ENCODE measurements at regions not wholly inside any gene's neighbourhood (a gene's known extent, or its start where the extent isn't known, plus 50 kb on each side); places are given as distances from the start of the nearest gene placed in this dataset.

DNA sequence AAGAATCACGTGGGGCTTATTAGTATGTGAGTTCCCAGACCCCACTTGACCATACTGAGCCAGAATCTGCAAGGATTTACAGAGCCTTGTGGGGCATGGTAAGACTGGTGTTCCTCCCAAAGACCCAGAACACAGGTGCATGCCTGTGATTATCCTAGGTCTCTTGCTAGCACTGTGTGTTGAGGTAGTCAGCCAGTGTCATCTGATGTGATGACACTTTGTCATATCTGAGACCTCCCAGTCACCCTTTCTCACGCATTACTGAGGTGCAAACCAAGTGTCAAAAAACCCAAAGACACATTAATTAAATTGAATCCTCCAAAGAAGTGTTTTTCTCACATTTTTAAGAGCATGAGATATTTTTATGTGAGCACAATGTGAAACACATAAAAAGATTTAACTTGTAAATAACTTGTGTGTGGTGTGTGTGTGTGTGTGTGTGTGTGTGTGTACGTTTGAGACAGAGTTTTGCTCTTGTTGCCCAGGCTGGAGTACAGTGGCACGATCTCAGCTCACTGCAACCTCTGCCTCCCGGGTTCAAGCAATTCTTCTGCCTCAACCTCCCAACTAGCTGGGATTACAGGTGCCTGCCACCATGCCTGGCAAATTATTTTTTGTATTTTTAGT, 162.0 kb upstream of the PRPS1L1 start:
- TF ChIP-seq, protein P1, sequence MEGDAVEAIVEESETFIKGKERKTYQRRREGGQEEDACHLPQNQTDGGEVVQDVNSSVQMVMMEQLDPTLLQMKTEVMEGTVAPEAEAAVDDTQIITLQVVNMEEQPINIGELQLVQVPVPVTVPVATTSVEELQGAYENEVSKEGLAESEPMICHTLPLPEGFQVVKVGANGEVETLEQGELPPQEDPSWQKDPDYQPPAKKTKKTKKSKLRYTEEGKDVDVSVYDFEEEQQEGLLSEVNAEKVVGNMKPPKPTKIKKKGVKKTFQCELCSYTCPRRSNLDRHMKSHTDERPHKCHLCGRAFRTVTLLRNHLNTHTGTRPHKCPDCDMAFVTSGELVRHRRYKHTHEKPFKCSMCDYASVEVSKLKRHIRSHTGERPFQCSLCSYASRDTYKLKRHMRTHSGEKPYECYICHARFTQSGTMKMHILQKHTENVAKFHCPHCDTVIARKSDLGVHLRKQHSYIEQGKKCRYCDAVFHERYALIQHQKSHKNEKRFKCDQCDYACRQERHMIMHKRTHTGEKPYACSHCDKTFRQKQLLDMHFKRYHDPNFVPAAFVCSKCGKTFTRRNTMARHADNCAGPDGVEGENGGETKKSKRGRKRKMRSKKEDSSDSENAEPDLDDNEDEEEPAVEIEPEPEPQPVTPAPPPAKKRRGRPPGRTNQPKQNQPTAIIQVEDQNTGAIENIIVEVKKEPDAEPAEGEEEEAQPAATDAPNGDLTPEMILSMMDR (conservative IDR thresholded peaks at IDR 0.05), result no peak
- H3K27ac ChIP-seq, result no peak overlapping the region

DNA sequence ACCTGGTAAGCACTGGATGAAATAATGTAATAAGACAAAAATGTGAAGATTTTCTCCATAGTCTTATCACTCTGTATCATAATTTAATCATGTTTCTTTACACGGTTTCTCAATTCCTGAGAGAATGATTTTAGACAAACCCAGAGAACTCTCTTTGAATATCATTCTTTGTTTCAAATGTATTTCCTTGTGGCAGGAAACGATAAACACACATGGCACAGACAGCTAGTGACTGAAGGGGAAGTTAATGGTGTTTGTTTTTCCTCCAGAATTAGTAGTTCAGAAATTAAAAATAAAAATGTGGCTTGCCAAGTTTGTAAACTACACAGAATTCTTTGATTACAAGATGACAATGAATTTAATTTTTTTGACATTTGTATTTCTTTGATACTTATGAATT, 163.7 kb upstream of the PRPS1L1 start:
- TF ChIP-seq, protein P1 (conservative IDR thresholded peaks at IDR 0.05), result no peak
- H3K27ac ChIP-seq, result no peak overlapping the region

DNA sequence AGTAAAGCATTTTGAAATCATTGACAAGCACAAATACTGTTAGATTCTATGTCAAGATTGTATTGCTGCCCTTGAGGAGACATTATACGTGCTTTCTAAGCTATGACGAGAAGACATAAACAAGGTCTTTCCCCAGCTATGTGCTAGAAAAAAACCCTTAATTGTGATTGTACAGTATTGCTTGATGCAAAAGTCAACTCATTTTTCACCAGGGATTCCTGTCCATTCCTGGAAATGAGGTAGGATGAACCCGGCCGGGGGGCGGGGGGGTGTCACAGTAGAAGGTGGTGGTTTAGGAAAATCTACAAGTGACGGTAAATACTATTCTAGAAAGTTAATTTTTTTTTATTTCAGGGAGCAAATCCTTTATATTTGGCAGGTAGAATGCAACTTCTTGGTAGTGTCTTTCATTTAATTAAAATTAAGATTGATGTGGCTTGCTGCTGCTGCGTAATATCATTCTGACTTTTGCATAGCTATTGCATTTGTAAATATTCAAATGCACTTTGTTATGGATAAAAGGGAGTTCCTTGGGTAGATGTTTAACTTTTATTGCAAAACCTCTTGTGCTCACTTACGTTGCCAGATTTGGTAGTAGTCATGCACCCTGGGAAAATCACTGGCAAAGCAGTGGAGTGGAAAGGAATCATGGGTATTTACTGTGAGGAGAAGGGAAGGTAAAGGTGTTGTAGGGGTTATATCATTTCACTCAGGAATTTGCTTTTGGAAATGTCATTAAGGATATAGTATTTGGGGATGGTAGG, 164.4 kb upstream of the PRPS1L1 start:
- H3K27ac ChIP-seq, result no peak overlapping the region
- TF ChIP-seq, protein P1 (conservative IDR thresholded peaks at IDR 0.05), result no peak

DNA sequence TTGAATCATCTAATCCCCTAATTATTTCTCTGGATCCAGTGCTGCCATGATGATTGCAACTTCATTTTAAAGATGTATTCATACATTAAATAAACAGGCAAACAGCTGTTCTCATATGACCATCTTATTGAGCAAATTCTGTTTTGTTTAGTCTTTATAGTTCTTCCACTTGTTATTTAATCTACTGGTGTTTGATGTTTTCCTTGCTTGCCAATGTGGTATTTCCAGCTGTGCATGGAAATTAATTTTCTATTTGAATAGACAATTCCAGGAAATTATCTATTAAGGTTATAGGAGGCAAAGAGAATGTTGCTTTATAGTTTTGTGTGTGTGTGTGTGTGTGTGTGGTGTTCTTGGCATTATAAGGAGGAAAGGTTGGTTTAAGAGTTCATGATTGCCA, 167.0 kb upstream of the PRPS1L1 start:
- H3K27ac ChIP-seq, result no peak overlapping the region
- TF ChIP-seq, protein P1 (conservative IDR thresholded peaks at IDR 0.05), result no peak

DNA sequence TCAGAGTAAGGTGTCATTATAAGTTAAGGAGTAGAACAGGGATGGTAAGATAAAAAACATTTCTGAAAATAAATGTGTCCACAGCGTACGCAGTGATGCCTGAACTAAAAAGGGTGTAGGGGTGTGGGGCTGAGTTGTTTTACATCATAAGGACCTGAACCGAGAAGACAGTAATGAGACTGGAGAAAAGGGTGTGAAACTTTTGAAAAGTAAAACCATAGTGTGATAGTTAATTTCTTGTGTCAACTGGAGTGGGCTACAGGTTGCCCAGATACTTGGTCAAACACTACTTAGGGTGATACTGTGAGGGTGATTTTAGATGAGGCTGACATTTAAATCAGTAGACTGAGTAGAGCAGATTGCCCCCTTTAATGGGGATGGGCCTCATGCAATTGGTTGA, 169.0 kb upstream of the PRPS1L1 start:
- TF ChIP-seq, protein P1 (conservative IDR thresholded peaks at IDR 0.05), result no peak
- H3K27ac ChIP-seq, result no peak overlapping the region

DNA sequence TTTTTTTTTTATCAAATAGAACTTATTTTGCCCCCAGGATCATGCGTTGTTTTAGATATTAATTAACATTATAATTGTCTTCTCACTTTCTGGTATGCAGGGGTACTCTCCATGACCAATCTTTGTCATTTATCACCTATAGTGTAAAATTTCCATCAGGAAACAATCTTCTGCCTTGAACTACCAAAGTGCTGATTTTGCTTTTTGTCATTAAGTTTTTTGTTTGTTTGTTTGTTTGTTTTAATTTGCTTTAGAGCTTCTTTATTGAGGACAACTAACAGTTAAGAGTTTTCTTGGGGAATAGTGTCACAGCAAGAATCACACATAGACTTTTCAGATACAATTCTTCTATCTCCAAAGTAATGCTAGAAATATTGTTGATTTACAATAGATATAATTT, 171.2 kb upstream of the PRPS1L1 start:
- H3K27ac ChIP-seq, result no peak overlapping the region
- TF ChIP-seq, protein P1 (conservative IDR thresholded peaks at IDR 0.05), result no peak

DNA sequence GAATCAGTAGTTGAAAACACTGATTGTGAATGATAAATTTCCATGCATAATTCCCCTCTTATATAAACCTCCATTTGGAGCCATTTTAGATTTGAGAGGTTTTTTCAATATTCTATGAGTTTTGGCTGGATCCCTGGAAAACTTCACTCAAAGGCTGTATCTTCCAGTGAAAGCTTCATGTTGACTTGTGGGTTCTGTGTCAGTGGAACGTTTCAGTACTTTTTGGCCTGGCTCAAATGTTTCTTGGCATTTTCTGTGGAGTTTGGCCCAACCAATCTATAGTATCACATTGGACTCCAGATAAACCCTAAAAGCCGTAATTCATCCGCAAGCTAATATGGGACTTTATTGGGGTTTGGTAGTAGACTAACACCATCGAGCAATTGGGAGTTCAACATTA, 172.6 kb upstream of the PRPS1L1 start:
- no peak overlapping the region for H3K27ac ChIP-seq
- TF ChIP-seq, protein P1 (conservative IDR thresholded peaks at IDR 0.05), result no peak
